Erythroblast (primary cell): ENCODE measurements at regions not wholly inside any gene's neighbourhood (a gene's known extent, or its start where the extent isn't known, plus 50 kb on each side); places are given as distances from the start of the nearest gene placed in this dataset.

Experiments
- GATA1 ChIP-seq: IDR thresholded peaks from 2 replicates; pipeline ENCODE4 v1.6.1; 2011; ENCODE audit warnings: low read depth, mild to moderate bottlenecking, control low read depth, low read length, moderate library complexity
- POLR2A ChIP-seq: IDR thresholded peaks from 2 replicates; pipeline ENCODE4 v1.6.1; 2011; ENCODE audit warnings: mild to moderate bottlenecking, low read length

DNA sequence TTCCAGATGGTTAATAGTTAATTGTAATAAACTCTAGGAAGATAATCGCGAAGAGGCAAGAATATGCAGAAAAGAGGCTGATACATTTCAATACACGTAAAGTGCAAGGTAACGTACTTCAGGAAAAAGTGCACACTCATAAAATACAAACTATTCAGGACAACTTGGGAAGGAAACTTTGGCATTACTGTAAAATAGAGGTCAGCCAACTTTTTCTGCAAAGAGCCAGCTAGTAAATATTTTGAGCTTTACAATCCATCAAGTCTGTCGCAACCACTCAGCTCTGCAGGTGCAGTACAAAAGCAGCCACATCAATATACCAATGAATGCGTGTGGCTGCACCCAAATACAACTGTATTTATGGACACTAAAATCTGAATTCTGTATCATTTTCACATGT, 51.6 kb upstream of the THUMPD3 start:
- TF ChIP-seq POLR2A = no peak
- no peak for TF ChIP-seq GATA1
